LNCaP clone FGC (cell line): ENCODE measurements at regions not wholly inside any gene's neighbourhood (a gene's known extent, or its start where the extent isn't known, plus 50 kb on each side); places are given as distances from the start of the nearest gene placed in this dataset.
"Not testable (repeated sequence)": the region's sequence is repeated elsewhere in the genome, so short reads cannot be mapped to it uniquely, and the experiment has no call there.

Source experiments
- DNase-seq: peaks from one replicate; pipeline ENCODE4 v3.0.0-alpha.2; 2011; ENCODE audit warnings: low read depth
- H3K4me3 ChIP-seq: 2 replicates; pipeline ENCODE4 v1.5.1; 2011; ENCODE audit warnings: mild to moderate bottlenecking, low read depth, low read length, control low read depth
- TF ChIP-seq, protein P1 (sequence below): IDR thresholded peaks from 2 replicates; pipeline ENCODE4 v1.5.1; 2012; ENCODE audit warnings: mild to moderate bottlenecking; ENCODE audit not compliant: control insufficient read depth, insufficient read depth; ENCODE audit errors: extremely low read depth

DNA sequence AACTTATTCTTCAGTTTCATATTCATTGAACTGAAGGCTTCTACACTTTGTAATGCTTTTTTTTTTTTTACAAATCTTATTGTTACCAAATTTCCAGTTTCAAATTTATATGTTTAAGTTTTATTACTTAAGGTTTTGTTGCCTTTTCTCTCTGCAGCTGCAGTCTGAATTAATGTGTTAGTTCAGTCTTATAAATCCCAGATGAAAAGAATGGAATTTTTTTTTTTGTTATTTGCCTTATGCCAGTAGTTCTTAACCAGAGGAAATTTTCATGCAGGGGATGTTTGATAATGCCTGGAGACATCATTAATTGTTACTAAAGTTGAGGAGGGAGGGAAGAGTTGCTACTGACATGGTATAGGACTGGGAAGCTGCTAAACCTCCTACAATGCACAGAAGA lies 367.9 kb upstream of the SPRY2 start:
- DNase-seq: no peak
- TF ChIP-seq, protein P1, sequence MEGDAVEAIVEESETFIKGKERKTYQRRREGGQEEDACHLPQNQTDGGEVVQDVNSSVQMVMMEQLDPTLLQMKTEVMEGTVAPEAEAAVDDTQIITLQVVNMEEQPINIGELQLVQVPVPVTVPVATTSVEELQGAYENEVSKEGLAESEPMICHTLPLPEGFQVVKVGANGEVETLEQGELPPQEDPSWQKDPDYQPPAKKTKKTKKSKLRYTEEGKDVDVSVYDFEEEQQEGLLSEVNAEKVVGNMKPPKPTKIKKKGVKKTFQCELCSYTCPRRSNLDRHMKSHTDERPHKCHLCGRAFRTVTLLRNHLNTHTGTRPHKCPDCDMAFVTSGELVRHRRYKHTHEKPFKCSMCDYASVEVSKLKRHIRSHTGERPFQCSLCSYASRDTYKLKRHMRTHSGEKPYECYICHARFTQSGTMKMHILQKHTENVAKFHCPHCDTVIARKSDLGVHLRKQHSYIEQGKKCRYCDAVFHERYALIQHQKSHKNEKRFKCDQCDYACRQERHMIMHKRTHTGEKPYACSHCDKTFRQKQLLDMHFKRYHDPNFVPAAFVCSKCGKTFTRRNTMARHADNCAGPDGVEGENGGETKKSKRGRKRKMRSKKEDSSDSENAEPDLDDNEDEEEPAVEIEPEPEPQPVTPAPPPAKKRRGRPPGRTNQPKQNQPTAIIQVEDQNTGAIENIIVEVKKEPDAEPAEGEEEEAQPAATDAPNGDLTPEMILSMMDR: no peak

DNA sequence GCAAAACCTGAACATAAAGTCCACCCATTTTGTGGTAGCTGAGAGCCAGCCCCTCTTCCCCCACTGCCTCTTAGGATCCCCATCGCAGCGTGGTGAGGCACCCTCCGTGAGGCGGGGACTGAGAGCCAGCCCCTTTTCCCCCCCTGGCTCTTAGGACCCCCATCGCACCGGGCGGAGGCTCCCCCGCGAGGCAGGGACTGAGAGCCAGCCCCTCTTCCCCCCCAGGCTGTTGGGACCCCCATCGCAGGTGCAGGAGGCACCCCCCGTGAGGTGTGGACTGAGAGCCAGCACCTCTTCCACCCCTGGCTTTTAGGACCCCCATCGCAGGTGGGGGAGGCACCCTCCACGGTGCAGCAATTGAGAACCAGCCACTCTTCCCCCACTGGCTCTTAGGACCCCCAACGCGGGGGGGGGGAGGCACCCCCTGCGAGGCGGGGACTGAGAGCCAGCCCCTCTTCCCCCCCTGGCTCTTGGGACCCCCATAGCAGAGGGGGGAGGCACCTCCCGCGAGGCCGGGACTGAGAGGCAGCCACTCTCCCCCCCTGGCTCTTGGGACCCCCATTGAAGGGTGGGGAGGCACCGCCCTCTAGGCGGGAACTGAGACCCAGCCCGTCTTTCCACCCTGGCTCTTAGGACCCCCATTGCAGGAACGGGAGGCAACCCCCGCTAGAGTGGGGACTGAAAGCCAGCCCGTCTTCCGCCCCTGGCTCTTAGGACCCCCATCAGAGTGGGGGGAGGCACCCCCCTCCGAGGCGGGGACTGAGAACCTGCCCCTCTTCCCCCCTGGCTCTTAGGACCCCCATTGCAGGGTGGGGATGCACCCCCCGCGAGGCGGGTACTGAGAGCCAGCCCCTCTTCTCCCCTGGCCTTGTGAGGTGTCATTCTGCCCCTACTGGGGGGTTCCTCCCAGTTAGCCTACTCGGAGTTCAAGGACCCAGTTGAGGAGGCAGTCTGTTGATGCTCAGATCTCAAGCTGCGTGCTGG lies 366.4 kb upstream of the SPRY2 start:
- DNase-seq: no peak
- TF ChIP-seq, protein P1: no peak
- no peak overlapping the region for H3K4me3 ChIP-seq

More for the DNA sequence above, 367.9 kb upstream of the SPRY2 start:
- H3K4me3 ChIP-seq: no peak overlapping the region

DNA sequence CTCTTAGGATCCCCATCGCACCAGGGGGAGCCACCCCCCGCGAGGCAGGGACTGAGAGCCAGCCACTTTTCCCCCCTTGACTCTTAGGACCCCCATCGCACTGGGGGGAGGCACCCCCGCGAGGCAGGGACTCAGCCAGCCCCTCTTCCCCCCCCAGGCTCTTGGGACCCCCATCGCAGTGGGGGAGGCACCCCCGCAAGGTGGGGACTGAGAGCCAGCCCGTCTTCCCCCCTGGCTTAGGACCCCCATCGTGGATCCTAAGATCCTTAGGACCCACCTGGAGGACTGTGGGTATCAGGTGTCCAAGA lies 365.2 kb upstream of the SPRY2 start:
- DNase-seq: no peak
- TF ChIP-seq, protein P1: no peak
- H3K4me3 ChIP-seq: no peak overlapping the region

DNA sequence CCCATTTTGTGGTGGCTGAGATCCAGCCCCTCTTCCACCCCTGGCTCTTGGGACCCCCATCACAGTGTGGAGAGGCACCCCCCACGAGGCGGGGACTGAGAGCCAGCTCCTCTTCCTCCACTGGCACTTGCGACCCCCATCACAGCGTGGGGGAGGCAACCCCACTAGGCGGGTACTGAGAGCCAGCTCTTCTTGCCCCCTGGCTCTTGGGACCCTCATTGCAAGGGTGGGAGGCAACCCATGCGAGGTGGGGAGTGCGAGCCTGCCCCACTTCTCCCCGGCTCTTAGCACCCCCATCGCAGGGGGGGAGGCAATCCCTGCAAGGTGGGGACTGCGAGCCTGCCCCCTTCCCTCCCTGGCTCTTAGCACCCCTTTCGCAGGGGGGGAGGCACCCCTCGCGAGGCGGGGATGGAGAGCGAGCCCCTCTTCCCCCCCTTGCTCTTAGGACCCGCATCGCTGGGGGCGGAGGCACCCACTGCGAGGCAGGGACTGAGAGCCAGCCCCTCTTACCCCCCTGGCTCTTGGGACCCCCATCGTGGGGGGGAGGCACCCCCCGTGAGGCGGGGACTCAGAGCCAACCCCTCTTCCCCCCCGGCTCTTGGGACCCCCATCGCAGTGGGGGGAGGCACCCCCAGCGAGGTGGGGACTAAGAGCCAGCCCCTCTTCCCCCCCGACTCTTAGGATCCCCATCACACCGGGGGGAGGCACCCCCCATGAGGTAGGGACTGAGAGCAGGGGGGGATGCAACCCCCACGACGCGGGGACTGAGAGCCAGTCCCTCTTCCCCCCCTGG lies 364.6 kb upstream of the SPRY2 start:
- no peak overlapping the region for H3K4me3 ChIP-seq
- DNase-seq: no peak
- TF ChIP-seq, protein P1: no peak

DNA sequence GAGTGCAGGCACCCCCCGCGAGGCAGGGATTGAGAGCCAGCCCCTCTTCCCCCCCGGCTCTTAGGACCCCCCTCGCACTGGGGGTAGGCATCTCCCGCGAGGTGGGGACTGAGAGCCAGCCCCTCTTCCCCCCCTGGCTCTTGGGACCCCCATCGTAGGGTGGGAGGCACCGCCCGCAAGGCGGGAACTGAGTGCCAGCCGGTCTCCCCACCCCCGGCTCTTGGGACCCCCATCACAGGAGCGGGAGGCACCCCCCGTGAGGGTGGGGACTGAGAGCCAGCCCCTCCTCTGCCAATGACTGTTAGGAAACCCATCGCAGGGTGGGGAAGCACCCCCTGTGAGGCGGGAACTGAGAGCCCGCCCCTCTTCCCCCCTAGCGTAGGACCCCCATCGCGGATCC lies 363.4 kb upstream of the SPRY2 start:
- DNase-seq: no peak
- TF ChIP-seq, protein P1: no peak
- no peak overlapping the region for H3K4me3 ChIP-seq

DNA sequence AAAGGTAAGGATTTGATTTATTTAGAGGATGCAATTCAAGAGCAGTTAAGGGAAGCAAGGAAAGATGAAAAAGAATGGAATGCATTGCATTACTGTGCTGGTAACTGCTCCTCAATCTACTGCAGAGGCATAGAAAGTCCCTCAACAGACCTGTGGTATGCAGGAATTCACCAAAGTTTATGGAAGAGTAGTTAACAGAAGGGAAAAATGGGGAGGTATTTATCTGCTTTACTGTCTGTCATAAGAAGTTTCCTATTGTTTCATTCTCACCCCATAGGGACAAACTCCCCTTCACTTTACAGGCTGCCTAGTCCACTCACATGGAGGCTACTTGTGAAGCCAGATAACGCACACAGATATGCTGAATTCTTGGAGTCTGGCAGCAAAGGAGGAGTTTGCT lies 354.9 kb upstream of the SPRY2 start:
- TF ChIP-seq, protein P1: no peak
- DNase-seq: no peak
- H3K4me3 ChIP-seq: no peak overlapping the region

DNA sequence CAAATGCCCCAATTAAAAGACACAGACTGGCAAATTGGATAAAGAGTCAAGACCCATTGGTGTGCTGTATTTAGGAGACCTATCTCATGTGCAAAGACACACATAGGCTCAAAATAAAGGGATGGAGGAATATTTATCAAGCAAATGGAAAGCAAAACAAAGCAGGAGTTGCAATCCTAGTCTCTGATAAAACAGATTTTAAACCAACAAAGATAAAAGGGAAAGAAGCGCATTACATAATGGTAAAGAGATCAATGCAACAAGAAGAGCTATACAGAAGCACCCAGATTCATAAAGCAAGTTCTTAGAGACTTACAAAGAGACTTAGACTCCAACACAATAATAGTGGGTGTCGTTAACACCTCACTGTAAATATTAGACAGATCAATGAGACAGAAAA lies 350.9 kb upstream of the SPRY2 start:
- not testable (repeated sequence) for DNase-seq, H3K4me3 ChIP-seq
